SK-N-MC (cell line): ENCODE measurements at regions not wholly inside any gene's neighbourhood (a gene's known extent, or its start where the extent isn't known, plus 50 kb on each side); places are given as distances from the start of the nearest gene placed in this dataset.

Experiments
- DNase-seq: peaks from one replicate; pipeline ENCODE4 v3.0.0-alpha.2; 2011; ENCODE audit warnings: low read depth, low spot score
- H3K27ac ChIP-seq: fragments of 200-600 bp; sonication (generic); 2 replicates; pipeline ENCODE4 v1.5.1; 2016; ENCODE audit warnings: mixed run types
- H3K36me3 ChIP-seq: fragments of 200-600 bp; sonication (generic); 2 replicates; pipeline ENCODE4 v1.6.1; 2017; ENCODE audit warnings: antibody characterized with exemption, low read length, mixed read lengths; ENCODE audit not compliant: insufficient read depth
- H3K4me3 ChIP-seq: fragments of 200-600 bp; sonication (generic); 2 replicates; pipeline ENCODE4 v1.5.1; 2016
- H3K9ac ChIP-seq: fragments of 200-600 bp; sonication (generic); 2 replicates; pipeline ENCODE4 v1.8.0; 2017; ENCODE audit warnings: mixed run types, mixed read lengths; ENCODE audit not compliant: insufficient read length
- H3K9me3 ChIP-seq: fragments of 200-600 bp; sonication (generic); 2 replicates; pipeline ENCODE4 v1.6.1; 2017; ENCODE audit warnings: low read depth, mild to moderate bottlenecking, antibody characterized with exemption, low read length, moderate library complexity, mixed read lengths
- EZH2 ChIP-seq: fragments of 200-600 bp; sonication (generic); IDR thresholded peaks from one replicate; pipeline ENCODE4 v1.6.1; 2017; ENCODE audit warnings: antibody characterized with exemption
- FOXP2 ChIP-seq: optimal IDR thresholded peaks from 2 replicates; pipeline ENCODE3; 2011; ENCODE audit warnings: mild to moderate bottlenecking, moderate library complexity; ENCODE audit not compliant: insufficient read depth; ENCODE audit errors: extremely low read length, control extremely low read depth
- POLR2AphosphoS5 ChIP-seq: IDR thresholded peaks from 2 replicates; pipeline ENCODE4 v1.6.1; 2012; ENCODE audit warnings: mild to moderate bottlenecking, low read depth, low read length, borderline replicate concordance

- Histone ChIP-seq H3K9ac (no peak overlapping the region), H3K27ac (no peak overlapping the region), H3K9me3 (no peaks in the 10 kb centered on the region), H3K36me3 (no peaks in the 10 kb centered on the region), H3K4me3 (no peak overlapping the region)
- no peak for DNase-seq
- TF ChIP-seq POLR2AphosphoS5, result no peak
- TF ChIP-seq FOXP2, result no peak
- no peak for TF ChIP-seq EZH2
These were observed 330.6 kb downstream of the VPS13C start for GRCh38 chr15:61729646-61730045.

- Histone ChIP-seq H3K27ac (no peak overlapping the region), H3K9me3 (no peaks in the 10 kb centered on the region), H3K36me3 (no peaks in the 10 kb centered on the region), H3K9ac (no peak overlapping the region), H3K4me3 (no peak overlapping the region)
- no peak for TF ChIP-seq FOXP2
- no peak for TF ChIP-seq EZH2
- TF ChIP-seq POLR2AphosphoS5, result no peak
- DNase-seq, result no peak
These were observed 334.1 kb downstream of the VPS13C start for GRCh38 chr15:61726166-61726565.

GRCh38 chr15:61725251-61725650 lies 335.0 kb downstream of the VPS13C start:
- no peak overlapping the region for H3K27ac ChIP-seq
- TF ChIP-seq POLR2AphosphoS5, result no peak
- H3K9me3 ChIP-seq, result no peaks in the 10 kb centered on the region
- DNase-seq, result no peak
- H3K4me3 ChIP-seq, result no peak overlapping the region
- no peaks in the 10 kb centered on the region for H3K36me3 ChIP-seq
- no peak overlapping the region for H3K9ac ChIP-seq

- Histone ChIP-seq H3K4me3 (no peak overlapping the region), H3K9me3 (no peaks in the 10 kb centered on the region), H3K36me3 (no peaks in the 10 kb centered on the region), H3K27ac (no peak overlapping the region), H3K9ac (no peak overlapping the region)
- no peak for TF ChIP-seq FOXP2
- no peak for TF ChIP-seq EZH2
- TF ChIP-seq POLR2AphosphoS5, result no peak
- no peak for DNase-seq
These were observed 335.9 kb downstream of the VPS13C start for GRCh38 chr15:61724251-61724939.

- no peak overlapping the region for H3K27ac ChIP-seq
- TF ChIP-seq POLR2AphosphoS5 (no peak), FOXP2 (no peak), EZH2 (no peak)
- DNase-seq, result no peak
These were observed 338.8 kb downstream of the VPS13C start for GRCh38 chr15:61721418-61721817.

DNA sequence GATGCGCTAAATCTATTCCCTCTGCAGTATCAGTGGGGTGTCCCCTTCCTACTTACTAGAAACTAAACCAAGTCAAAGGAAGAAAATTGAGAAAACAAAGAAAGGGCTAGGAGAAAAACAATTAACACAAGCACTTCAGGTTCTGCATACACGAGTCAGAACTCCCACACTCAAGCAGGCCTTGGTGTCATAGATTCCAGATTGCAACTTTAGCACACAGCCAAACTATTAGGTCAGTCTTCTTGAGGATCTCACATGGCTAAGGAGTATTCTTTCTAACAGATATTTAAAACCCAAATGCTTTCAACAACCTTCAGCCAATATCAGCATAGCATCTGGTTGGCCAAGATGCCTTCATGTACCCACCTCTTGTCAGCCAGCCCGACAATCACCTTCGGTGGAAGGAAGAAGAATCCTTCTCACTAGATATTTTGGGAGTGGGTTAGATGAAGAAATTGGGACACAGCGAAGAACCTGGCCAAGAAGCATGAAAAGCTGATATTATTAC lies 340.0 kb downstream of the VPS13C start:
- Histone ChIP-seq H3K36me3 (no peaks in the 10 kb centered on the region), H3K9ac (no peak overlapping the region), H3K27ac (no peak overlapping the region), H3K9me3 (no peaks in the 10 kb centered on the region), H3K4me3 (no peak overlapping the region)
- no peak for TF ChIP-seq FOXP2
- TF ChIP-seq POLR2AphosphoS5, result no peak
- no peak for TF ChIP-seq EZH2
- no peak for DNase-seq

More at GRCh38 chr15:61721418-61721817, 338.8 kb downstream of the VPS13C start:
- no peaks in the 10 kb centered on the region for H3K36me3 ChIP-seq
- H3K9ac ChIP-seq, result no peak overlapping the region
- H3K9me3 ChIP-seq, result no peaks in the 10 kb centered on the region
- no peak overlapping the region for H3K4me3 ChIP-seq

DNA sequence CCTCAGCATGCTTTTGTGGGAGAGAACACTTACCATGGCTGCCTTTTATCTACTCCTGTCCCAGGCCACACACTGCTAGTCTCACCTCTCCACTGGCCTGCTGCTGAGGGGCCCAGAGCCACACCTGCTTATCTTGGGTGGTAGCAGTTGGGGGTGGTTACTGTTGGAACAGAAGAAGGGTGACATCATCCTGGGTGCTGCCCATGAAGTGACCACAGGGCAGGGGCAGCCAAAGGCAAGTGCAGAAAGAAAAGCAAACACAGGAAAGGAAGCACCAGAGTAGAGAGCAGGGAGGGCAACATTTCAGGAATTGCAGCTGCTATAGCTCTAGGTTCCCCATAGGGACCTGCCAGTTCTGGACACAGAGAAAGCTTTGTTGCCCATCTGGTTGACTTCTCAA lies 345.2 kb downstream of the VPS13C start:
- no peak for DNase-seq
- Histone ChIP-seq H3K36me3 (no peaks in the 10 kb centered on the region), H3K9ac (no peak overlapping the region), H3K9me3 (no peaks in the 10 kb centered on the region), H3K27ac (no peak overlapping the region), H3K4me3 (no peak overlapping the region)
- TF ChIP-seq POLR2AphosphoS5 (no peak), EZH2 (no peak), FOXP2 (no peak)

DNA sequence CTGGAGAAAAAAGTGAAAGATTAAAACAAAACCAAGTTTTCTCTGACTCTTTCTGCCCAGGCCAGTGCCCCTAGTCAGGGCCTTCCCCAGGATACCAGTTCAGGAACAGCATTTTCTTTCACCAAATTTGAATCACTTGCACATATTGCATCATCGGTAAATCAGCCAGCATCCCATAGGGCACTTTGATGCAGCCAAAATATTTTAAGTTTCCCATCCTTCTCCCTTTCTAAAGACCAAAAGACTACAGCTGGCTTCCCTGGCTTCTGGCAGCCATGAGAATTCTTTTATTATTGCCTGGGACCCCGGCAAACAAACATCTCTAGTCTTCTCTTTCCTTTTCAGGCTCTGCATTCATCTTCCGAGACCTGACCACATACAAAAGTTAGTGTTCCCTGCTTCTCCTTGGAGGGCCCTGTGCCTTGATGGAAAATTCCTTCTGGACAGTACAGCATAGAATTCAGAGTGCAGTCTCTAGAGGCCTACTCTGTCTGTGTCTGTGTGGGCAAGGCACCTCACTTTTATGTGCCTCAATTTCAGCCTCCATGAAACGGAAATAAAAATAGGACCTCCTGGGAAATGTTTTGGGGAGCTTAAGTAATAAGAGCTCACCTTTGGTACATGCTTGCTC lies 348.0 kb downstream of the VPS13C start:
- no peak overlapping the region for H3K9ac ChIP-seq
- no peaks in the 10 kb centered on the region for H3K9me3 ChIP-seq
- TF ChIP-seq FOXP2 (no peak), POLR2AphosphoS5 (no peak), EZH2 (no peak)
- H3K4me3 ChIP-seq, result no peak overlapping the region
- H3K36me3 ChIP-seq, result no peaks in the 10 kb centered on the region
- DNase-seq, result no peak
- no peak overlapping the region for H3K27ac ChIP-seq
